ENCODE measurements at regions not wholly inside any gene's neighbourhood (a gene's known extent, or its start where the extent isn't known, plus 50 kb on each side); places are given as distances from the start of the nearest gene placed in this dataset.

GRCh38 chr9:119577881-119578280 is 208.6 kb upstream of the BRINP1 start:
- Histone ChIP-seq H3K27ac (no peak overlapping the region), H3K27me3 (replicated peaks) (no peaks in the 10 kb centered on the region), H3K4me3 (ENCODE audit: low read depth, low read length) (no peak overlapping the region), H3K36me3 (replicated peaks) (no peaks in the 10 kb centered on the region)
- DNase-seq: no peak
- TF ChIP-seq CTCF (IDR thresholded peaks at IDR 0.05; ENCODE audit: low read depth, low read length, missing control alignments): no peak
- in situ Hi-C loops (cut with HindIII; ENCODE audit: low pct_ligation_motif_present, low sequenced_read_pairs): no loop called here

GRCh38 chr9:119559986-119560385 is 190.8 kb upstream of the BRINP1 start:
- Histone ChIP-seq H3K36me3 (replicated peaks) (no peaks in the 10 kb centered on the region), H3K27ac (no peak overlapping the region), H3K27me3 (replicated peaks) (no peaks in the 10 kb centered on the region), H3K4me3 (ENCODE audit: low read depth, low read length) (no peak overlapping the region)
- no peak for DNase-seq
- in situ Hi-C loops (cut with HindIII; ENCODE audit: low pct_ligation_motif_present, low sequenced_read_pairs): no loop called here
- no peak for TF ChIP-seq CTCF (IDR thresholded peaks at IDR 0.05; ENCODE audit: low read depth, low read length, missing control alignments)

GRCh38 chr9:119559056-119559455 is 189.8 kb upstream of the BRINP1 start:
- TF ChIP-seq CTCF (IDR thresholded peaks at IDR 0.05; ENCODE audit: low read depth, low read length, missing control alignments): no peak
- no peak for DNase-seq
- no peaks in the 10 kb centered on the region for H3K27me3 ChIP-seq (replicated peaks)
- no peak overlapping the region for H3K27ac ChIP-seq
- no peak overlapping the region for H3K4me3 ChIP-seq (ENCODE audit: low read depth, low read length)
- H3K36me3 ChIP-seq (replicated peaks): no peaks in the 10 kb centered on the region
- in situ Hi-C loops (cut with HindIII; ENCODE audit: low pct_ligation_motif_present, low sequenced_read_pairs): no loop called here

- DNase-seq: peak; percentile 33
- Histone ChIP-seq H3K36me3 (replicated peaks) (no peaks in the 10 kb centered on the region), H3K27me3 (replicated peaks) (no peaks in the 10 kb centered on the region), H3K4me3 (ENCODE audit: low read depth, low read length) (peak overlapping the region; percentile 43), H3K27ac (no peak overlapping the region)
- peak; percentile 88 for TF ChIP-seq CTCF (IDR thresholded peaks at IDR 0.05; ENCODE audit: low read depth, low read length, missing control alignments)
- in situ Hi-C loops (cut with HindIII; ENCODE audit: low pct_ligation_motif_present, low sequenced_read_pairs): no loop called here
Observed at GRCh38 chr9:119556129-119556875, 187.1 kb upstream of the BRINP1 start.

- Histone ChIP-seq H3K36me3 (replicated peaks) (no peaks in the 10 kb centered on the region), H3K27ac (no peak overlapping the region), H3K27me3 (replicated peaks) (no peaks in the 10 kb centered on the region), H3K4me3 (ENCODE audit: low read depth, low read length) (no peak overlapping the region)
- in situ Hi-C loops (cut with HindIII; ENCODE audit: low pct_ligation_motif_present, low sequenced_read_pairs): no loop called here
- TF ChIP-seq CTCF (IDR thresholded peaks at IDR 0.05; ENCODE audit: low read depth, low read length, missing control alignments): no peak
- DNase-seq: no peak
Observed at GRCh38 chr9:119544492-119544891, 175.3 kb upstream of the BRINP1 start.

- in situ Hi-C loops (cut with HindIII; ENCODE audit: low pct_ligation_motif_present, low sequenced_read_pairs): no loop called here
- H3K4me3 ChIP-seq (ENCODE audit: low read depth, low read length): no peak overlapping the region
- H3K36me3 ChIP-seq (replicated peaks): no peaks in the 10 kb centered on the region
- no peak for DNase-seq
- H3K27ac ChIP-seq: no peak overlapping the region
- no peaks in the 10 kb centered on the region for H3K27me3 ChIP-seq (replicated peaks)
- no peak for TF ChIP-seq CTCF (IDR thresholded peaks at IDR 0.05; ENCODE audit: low read depth, low read length, missing control alignments)
Observed at GRCh38 chr9:119537138-119537537, 167.9 kb upstream of the BRINP1 start.

Data from brain microvascular endothelial cell (primary cell).